ENCODE measurements at regions not wholly inside any gene's neighbourhood (a gene's known extent, or its start where the extent isn't known, plus 50 kb on each side); places are given as distances from the start of the nearest gene placed in this dataset.

GRCh38 chr1:214116258-214116657, 128.5 kb downstream of the PROX1 start:
- no peak for TF ChIP-seq CTCF (IDR thresholded peaks at IDR 0.05; ENCODE audit: low read depth, low read length)
- TF ChIP-seq MAX (IDR thresholded peaks at IDR 0.05; ENCODE audit: low read depth, low read length): no peak
- TF ChIP-seq MYC (IDR thresholded peaks at IDR 0.05; ENCODE audit: low read depth, low read length): no peak

Measured in NB4 (cell line).